H1 (cell line): ENCODE measurements at regions not wholly inside any gene's neighbourhood (a gene's known extent, or its start where the extent isn't known, plus 50 kb on each side); places are given as distances from the start of the nearest gene placed in this dataset.

Source experiments
- CTCF ChIA-PET: fragments of 300-600 bp; sonication (Branson Sonifier 250); formaldehyde crosslinking; loops from one replicate; lab custom pipeline; 2021; ENCODE audit not compliant: partially characterized antibody; lab: Charles Lee
- POLR2A ChIA-PET: fragments of 300-600 bp; sonication (Branson Sonifier 250); formaldehyde crosslinking; loops from one replicate; lab custom pipeline; 2021; ENCODE audit warnings: inconsistent platforms; ENCODE audit not compliant: partially characterized antibody; lab: Charles Lee
- DNase-seq, 2 experiments: peaks; one replicate each; pipeline versions ENCODE4 v3.0.0 to v3.0.0-alpha.2; 2010 to 2022; ENCODE audit warnings: low spot score in 2 of 2, low read depth in 1 of 2, mixed read lengths in 1 of 2
- FAIRE-seq: peaks from 2 replicates; lab custom pipeline; 2011; peaks lifted over from hg19 to GRCh38; lab: Jason Lieb, UNC
- H2AFZ ChIP-seq: 2 replicates; pipeline ENCODE4 v1.8.1; 2012; ENCODE audit warnings: low read length, inconsistent platforms
- H2AK5ac ChIP-seq: 2 replicates; pipeline ENCODE4 v1.6.1; 2013; ENCODE audit warnings: low read depth, low read length
- H2BK120ac ChIP-seq: replicated peaks from 2 replicates; pipeline ENCODE3; 2013; ENCODE audit warnings: low read depth, low read length, inconsistent platforms
- H2BK12ac ChIP-seq: 2 replicates; pipeline ENCODE4 v1.6.1; 2013; ENCODE audit warnings: low read depth, low read length
- H2BK15ac ChIP-seq: 2 replicates; pipeline ENCODE4 v1.6.1; 2013; ENCODE audit warnings: low read length
- H2BK20ac ChIP-seq: 2 replicates; pipeline ENCODE4 v1.6.1; 2013; ENCODE audit warnings: low read length
- H2BK5ac ChIP-seq: 2 replicates; pipeline ENCODE4 v1.6.1; 2013; ENCODE audit warnings: low read depth, low read length
- H3K14ac ChIP-seq: 2 replicates; pipeline ENCODE4 v1.6.1; 2013; ENCODE audit warnings: inconsistent platforms; ENCODE audit not compliant: insufficient read length
- H3K18ac ChIP-seq: 2 replicates; pipeline ENCODE4 v1.6.1; 2013; ENCODE audit warnings: low read length; ENCODE audit errors: extremely low read depth
- H3K23ac ChIP-seq: 2 replicates; pipeline ENCODE4 v1.6.1; 2013; ENCODE audit warnings: inconsistent platforms; ENCODE audit not compliant: insufficient read length
- H3K23me2 ChIP-seq: 2 replicates; pipeline ENCODE4 v1.6.1; 2013; ENCODE audit warnings: low read depth, low read length
- H3K27ac ChIP-seq: 2 replicates; pipeline ENCODE4 v1.6.1; 2011; ENCODE audit warnings: low read depth, low read length, inconsistent platforms
- H3K27me3 ChIP-seq, 4 experiments: replicated peaks in 1 of 4; 1 replicate in 1 of 4; 2 replicates in 3 of 4; pipeline versions ENCODE4 v1.6.1 to v1.8.1; 2011 to 2013; ENCODE audit warnings: low read length in 3 of 4, mild to moderate bottlenecking in 3 of 4, inconsistent platforms in 2 of 4, mixed read lengths in 2 of 4, moderate library complexity in 1 of 4; ENCODE audit not compliant: control insufficient read depth in 3 of 4, insufficient read depth in 3 of 4; ENCODE audit errors: extremely low read depth in 1 of 4
- H3K36me3 ChIP-seq, 4 experiments: 2 replicates each; pipeline versions ENCODE4 v1.6.1 to v1.8.1; 2011 to 2013; ENCODE audit warnings: mild to moderate bottlenecking in 4 of 4, low read length in 3 of 4, moderate library complexity in 2 of 4, control low read depth in 1 of 4, inconsistent platforms in 1 of 4; ENCODE audit not compliant: insufficient read depth in 4 of 4, control insufficient read depth in 2 of 4
- H3K4ac ChIP-seq: replicated peaks from 2 replicates; pipeline ENCODE3; 2013; ENCODE audit warnings: low read length, low read depth, mixed read lengths, inconsistent platforms; ENCODE audit not compliant: insufficient read length
- H3K4me1 ChIP-seq, 4 experiments: replicated peaks in 1 of 4; 1 replicate in 1 of 4; 2 replicates in 3 of 4; pipeline versions ENCODE4 v1.6.1 to v1.8.1; 2011 to 2013; ENCODE audit warnings: low read length in 3 of 4, inconsistent platforms in 2 of 4, mixed read lengths in 1 of 4; ENCODE audit not compliant: insufficient read depth in 4 of 4, control insufficient read depth in 3 of 4
- H3K4me2 ChIP-seq, 2 experiments: 2 replicates each; pipeline versions ENCODE4 v1.6.1 to v1.8.1; 2011 to 2013; ENCODE audit warnings: low read depth in 2 of 2, low read length in 2 of 2, control low read depth in 1 of 2, inconsistent platforms in 1 of 2, mild to moderate bottlenecking in 1 of 2; ENCODE audit not compliant: insufficient read depth in 1 of 2
- H3K4me3 ChIP-seq, 4 experiments: fragments of 200-600, 300-600 bp in 1 of 4; sonication (generic), shearing (Covaris generic), sonication (Bioruptor Twin) in 1 of 4; 2 replicates each; pipeline versions ENCODE4 v1.5.1 to v1.8.1; 2011 to 2016; ENCODE audit warnings: low read length in 4 of 4, low read depth in 3 of 4, control low read depth in 2 of 4, inconsistent platforms in 2 of 4, mild to moderate bottlenecking in 2 of 4, mixed read lengths in 1 of 4, moderate library complexity in 1 of 4; ENCODE audit not compliant: insufficient read depth in 2 of 4; ENCODE audit errors: extremely low read depth in 1 of 4
- H3K56ac ChIP-seq: replicated peaks from 2 replicates; pipeline ENCODE3; 2013; ENCODE audit warnings: low read depth, mild to moderate bottlenecking, mixed read lengths, low read length, inconsistent platforms; ENCODE audit not compliant: insufficient read length
- H3K79me1 ChIP-seq: 2 replicates; pipeline ENCODE4 v1.6.1; 2013; ENCODE audit warnings: low read depth, low read length, control low read depth
- H3K79me2 ChIP-seq, 2 experiments: 2 replicates each; pipeline versions ENCODE4 v1.6.1 to v1.8.1; 2012 to 2013; ENCODE audit warnings: low read length in 2 of 2, mild to moderate bottlenecking in 2 of 2, inconsistent platforms in 1 of 2; ENCODE audit not compliant: insufficient read depth in 2 of 2, control insufficient read depth in 1 of 2
- H3K9ac ChIP-seq, 4 experiments: replicated peaks in 1 of 4; 1 replicate in 1 of 4; 2 replicates in 3 of 4; pipeline versions ENCODE4 v1.6.1 to v1.8.1; 2011 to 2013; ENCODE audit warnings: low read depth in 3 of 4, low read length in 3 of 4, control low read depth in 2 of 4, mild to moderate bottlenecking in 2 of 4, moderate library complexity in 2 of 4, inconsistent platforms in 1 of 4; ENCODE audit errors: extremely low read depth in 1 of 4
- H3K9me3 ChIP-seq, 2 experiments: 2 replicates each; pipeline versions ENCODE4 v1.6.1 to v1.8.1; 2012 to 2013; ENCODE audit warnings: mild to moderate bottlenecking in 2 of 2, moderate library complexity in 2 of 2, control low read depth in 1 of 2, inconsistent platforms in 1 of 2, low read depth in 1 of 2, low read length in 1 of 2, mixed read lengths in 1 of 2; ENCODE audit not compliant: insufficient read depth in 2 of 2
- H4K20me1 ChIP-seq, 2 experiments: replicated peaks in 1 of 2; 2 replicates each; pipeline versions ENCODE3 to v1.8.1; 2011 to 2013; ENCODE audit warnings: inconsistent platforms in 2 of 2, low read length in 2 of 2, mild to moderate bottlenecking in 1 of 2; ENCODE audit not compliant: insufficient read depth in 2 of 2, control insufficient read depth in 1 of 2
- H4K5ac ChIP-seq: 2 replicates; pipeline ENCODE4 v1.6.1; 2013; ENCODE audit warnings: low read length, low read depth, mixed read lengths, inconsistent platforms; ENCODE audit not compliant: insufficient read length
- H4K8ac ChIP-seq: 2 replicates; pipeline ENCODE4 v1.8.0; 2013; ENCODE audit warnings: mild to moderate bottlenecking, moderate library complexity, low read length, inconsistent platforms; ENCODE audit not compliant: insufficient read depth; ENCODE audit errors: extremely low read depth
- H4K91ac ChIP-seq: replicated peaks from 2 replicates; pipeline ENCODE3; 2013; ENCODE audit warnings: low read length, mixed read lengths, inconsistent platforms; ENCODE audit not compliant: insufficient read length
- ATF3 ChIP-seq: IDR thresholded peaks from 2 replicates; pipeline ENCODE4 v1.6.1; 2011; ENCODE audit warnings: low read depth, mild to moderate bottlenecking, low read length; ENCODE audit not compliant: insufficient read depth
- BCL11A ChIP-seq, 2 experiments: IDR thresholded peaks; one replicate each; pipeline ENCODE4 v1.6.1; 2011; ENCODE audit warnings: low read depth in 2 of 2, low read length in 2 of 2, mild to moderate bottlenecking in 2 of 2
- CREB1 ChIP-seq: IDR thresholded peaks from 2 replicates; pipeline ENCODE4 v1.6.1; 2012; ENCODE audit warnings: inconsistent platforms
- E2F6 ChIP-seq: IDR thresholded peaks from 2 replicates; pipeline ENCODE4 v1.6.1; 2012; ENCODE audit warnings: inconsistent platforms
- GTF2F1 ChIP-seq: IDR thresholded peaks from 2 replicates; pipeline ENCODE4 v1.6.1; 2012; ENCODE audit warnings: low read depth, low read length, improper control_type of control experiment, borderline replicate concordance
- KDM5A ChIP-seq: fragments of 200-600 bp; IDR thresholded peaks from 2 replicates; pipeline ENCODE4 v1.7.1; 2012; ENCODE audit warnings: mild to moderate bottlenecking, low read length, inconsistent platforms, mixed read lengths
- POLR2AphosphoS5 ChIP-seq: IDR thresholded peaks from 2 replicates; pipeline ENCODE4 v1.6.1; 2011; ENCODE audit warnings: low read depth, low read length
- RFX5 ChIP-seq: IDR thresholded peaks from 2 replicates; pipeline ENCODE4 v1.6.1; 2011; ENCODE audit warnings: low read depth, low read length, improper control_type of control experiment, borderline replicate concordance
- RXRA ChIP-seq: IDR thresholded peaks from 2 replicates; pipeline ENCODE4 v1.6.1; 2011; ENCODE audit warnings: low read depth, mild to moderate bottlenecking, low read length, moderate library complexity; ENCODE audit not compliant: insufficient read depth
- SAP30 ChIP-seq: fragments of 300-600 bp; sonication (generic); IDR thresholded peaks from 2 replicates; pipeline ENCODE4 v1.7.1; 2012; ENCODE audit warnings: low read length, moderate library complexity, mild to moderate bottlenecking, inconsistent platforms; ENCODE audit not compliant: insufficient read depth, insufficient replicate concordance
- SIN3A ChIP-seq, 2 experiments: IDR thresholded peaks in 1 of 2; conservative IDR thresholded peaks in 1 of 2; 2 replicates each; pipeline ENCODE4 v1.6.1; 2011 to 2012; ENCODE audit warnings: low read length in 2 of 2, improper control_type of control experiment in 1 of 2, low read depth in 1 of 2, mild to moderate bottlenecking in 1 of 2
- SRF ChIP-seq: IDR thresholded peaks from 2 replicates; pipeline ENCODE4 v1.6.1; 2011; ENCODE audit warnings: mild to moderate bottlenecking, low read depth, low read length, moderate library complexity
- TF ChIP-seq, protein P1 (sequence below): IDR thresholded peaks from 2 replicates; pipeline ENCODE4 v1.6.1; 2012; ENCODE audit warnings: low read length, inconsistent platforms

- no peak overlapping the region for H2AK5ac ChIP-seq
- H3K27ac ChIP-seq = no peak overlapping the region
- H3K9ac ChIP-seq = no peak overlapping the region
- no peak overlapping the region for H3K56ac ChIP-seq
- no peak overlapping the region for H2BK5ac ChIP-seq
- no peaks in the 10 kb centered on the region for H3K27me3 ChIP-seq
- H3K14ac ChIP-seq = no peak overlapping the region
- H3K23me2 ChIP-seq = peaks cover 13% of the 10 kb centered on the region; the same call in 1 of the 2 replicates
- H4K91ac ChIP-seq = no peak overlapping the region
- H4K8ac ChIP-seq = no peak overlapping the region
- H4K20me1 ChIP-seq = peaks cover 0 to 12% of the 10 kb centered on the region in 2 experiments
- no peak for FAIRE-seq
- no peak overlapping the region for H2BK20ac ChIP-seq
- no peak overlapping the region for H2AFZ ChIP-seq
- TF ChIP-seq E2F6 = no peak
- TF ChIP-seq RFX5 = no peak
- no peak for TF ChIP-seq BCL11A (IDR thresholded peaks at IDR 0.05; ENCODE audit: low read depth in 2 of 2, low read length in 2 of 2)
- TF ChIP-seq, protein P1, sequence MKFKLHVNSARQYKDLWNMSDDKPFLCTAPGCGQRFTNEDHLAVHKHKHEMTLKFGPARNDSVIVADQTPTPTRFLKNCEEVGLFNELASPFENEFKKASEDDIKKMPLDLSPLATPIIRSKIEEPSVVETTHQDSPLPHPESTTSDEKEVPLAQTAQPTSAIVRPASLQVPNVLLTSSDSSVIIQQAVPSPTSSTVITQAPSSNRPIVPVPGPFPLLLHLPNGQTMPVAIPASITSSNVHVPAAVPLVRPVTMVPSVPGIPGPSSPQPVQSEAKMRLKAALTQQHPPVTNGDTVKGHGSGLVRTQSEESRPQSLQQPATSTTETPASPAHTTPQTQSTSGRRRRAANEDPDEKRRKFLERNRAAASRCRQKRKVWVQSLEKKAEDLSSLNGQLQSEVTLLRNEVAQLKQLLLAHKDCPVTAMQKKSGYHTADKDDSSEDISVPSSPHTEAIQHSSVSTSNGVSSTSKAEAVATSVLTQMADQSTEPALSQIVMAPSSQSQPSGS = no peak
- no peak for TF ChIP-seq GTF2F1
- no peak for TF ChIP-seq CREB1
- no peak for TF ChIP-seq ATF3
- TF ChIP-seq POLR2AphosphoS5 = no peak
- TF ChIP-seq SRF = no peak
- TF ChIP-seq RXRA = no peak
- TF ChIP-seq SAP30 = no peak
- TF ChIP-seq KDM5A = no peak
- no peak for TF ChIP-seq SIN3A (conservative IDR thresholded peaks at IDR 0.05 in 1 of 2, IDR thresholded peaks at IDR 0.05 in 1 of 2; ENCODE audit: low read depth in 1 of 2, low read length in 2 of 2)
- TF ChIP-seq, all 59 proteins: peak for 0
- H3K79me2 ChIP-seq = 0 out of 4 replicates have a peak, but pooled peaks cover 0 to 3% of the 10 kb centered on the region in 2 experiments
- H2BK12ac ChIP-seq = no peak overlapping the region
- H3K4ac ChIP-seq = no peak overlapping the region
- H3K4me3 ChIP-seq = no peak overlapping the region
- H3K36me3 ChIP-seq = no peaks in the 10 kb centered on the region
- no peak overlapping the region for H4K5ac ChIP-seq
- no peak overlapping the region for H3K18ac ChIP-seq
- no peaks in the 10 kb centered on the region for H3K4me1 ChIP-seq
- no peak overlapping the region for H2BK120ac ChIP-seq
- H3K9me3 ChIP-seq = no peaks in the 10 kb centered on the region
- POLR2A ChIA-PET = no interaction called here
- H3K79me1 ChIP-seq = no peaks in the 10 kb centered on the region
- no peak overlapping the region for H3K4me2 ChIP-seq
- CTCF ChIA-PET = no interaction called here
- H2BK15ac ChIP-seq = no peak overlapping the region
- H3K23ac ChIP-seq = no peak overlapping the region
- no peak for DNase-seq
These were observed 271.4 kb downstream of the ETAA1 start for GRCh38 chr2:67668538-67668937.
